Jurkat, Clone E6-1 (cell line): ENCODE measurements at regions not wholly inside any gene's neighbourhood (a gene's known extent, or its start where the extent isn't known, plus 50 kb on each side); places are given as distances from the start of the nearest gene placed in this dataset.
"Not testable (repeated sequence)": the region's sequence is repeated elsewhere in the genome, so short reads cannot be mapped to it uniquely, and the experiment has no call there.

Source experiments
- DNase-seq: peaks from one replicate; pipeline ENCODE4 v3.0.0-alpha.2; 2011; ENCODE audit warnings: low read depth, low spot score
- H3K4me3 ChIP-seq: 2 replicates; pipeline ENCODE4 v1.5.1; 2011; ENCODE audit warnings: mild to moderate bottlenecking, low read length, control low read depth, moderate library complexity

DNA sequence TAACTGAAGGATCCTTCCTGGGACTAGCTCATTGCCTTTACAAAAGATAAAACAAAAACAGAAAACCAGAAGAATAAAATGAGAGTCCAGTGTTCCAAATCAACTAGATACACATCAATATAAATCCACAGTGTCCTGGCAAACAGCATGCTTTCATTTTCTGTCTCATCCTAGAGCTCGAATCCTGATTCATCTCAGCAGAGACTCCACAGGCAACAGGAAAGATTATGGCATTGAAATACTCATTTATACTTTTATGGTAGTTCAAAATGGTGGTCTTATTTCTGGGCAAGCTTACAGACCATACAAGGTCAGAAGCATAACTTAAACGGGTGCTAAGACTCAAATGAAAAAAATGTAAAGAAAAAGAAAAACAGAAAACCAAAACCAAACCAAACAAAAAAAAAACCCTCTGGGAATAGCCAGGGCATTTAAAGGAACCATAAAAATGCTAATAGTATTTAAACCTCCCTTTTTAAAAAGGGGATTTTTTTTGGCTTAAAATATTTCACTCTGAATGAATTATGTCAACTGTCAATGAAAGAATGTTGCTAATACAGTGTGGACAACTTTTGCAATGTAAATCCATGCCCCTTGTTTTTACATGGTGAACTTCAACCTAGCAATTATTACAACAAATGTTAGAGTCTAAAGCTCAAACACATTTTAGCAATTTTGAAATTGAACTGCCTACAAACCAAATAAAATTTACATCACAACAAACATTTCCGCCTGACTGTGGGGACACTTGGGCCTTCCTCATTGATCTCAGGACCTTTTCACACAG, 57.9 kb downstream of the GPR101 start:
- DNase-seq: no peak
- H3K4me3 ChIP-seq: no peak overlapping the region

DNA sequence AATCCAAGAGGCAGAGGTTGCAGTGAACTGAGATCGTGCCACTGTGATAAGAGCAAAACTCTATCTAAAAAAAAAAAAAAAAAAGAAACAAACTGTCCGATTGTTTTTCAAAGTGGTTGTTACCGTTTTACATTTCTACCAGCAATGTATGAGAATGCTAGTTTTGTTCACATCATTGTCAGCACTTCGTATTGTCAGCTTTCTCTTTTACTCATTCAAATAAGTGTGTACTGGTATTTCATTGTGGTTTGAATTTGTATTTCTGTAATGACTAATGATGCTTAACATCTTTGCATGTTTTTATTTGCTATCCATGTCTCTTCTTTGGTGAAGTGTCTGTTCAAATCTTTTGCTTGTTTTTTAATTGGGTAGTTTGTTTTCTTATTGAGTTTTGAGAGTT, 65.8 kb downstream of the GPR101 start:
- no peak overlapping the region for H3K4me3 ChIP-seq
- no peak for DNase-seq

DNA sequence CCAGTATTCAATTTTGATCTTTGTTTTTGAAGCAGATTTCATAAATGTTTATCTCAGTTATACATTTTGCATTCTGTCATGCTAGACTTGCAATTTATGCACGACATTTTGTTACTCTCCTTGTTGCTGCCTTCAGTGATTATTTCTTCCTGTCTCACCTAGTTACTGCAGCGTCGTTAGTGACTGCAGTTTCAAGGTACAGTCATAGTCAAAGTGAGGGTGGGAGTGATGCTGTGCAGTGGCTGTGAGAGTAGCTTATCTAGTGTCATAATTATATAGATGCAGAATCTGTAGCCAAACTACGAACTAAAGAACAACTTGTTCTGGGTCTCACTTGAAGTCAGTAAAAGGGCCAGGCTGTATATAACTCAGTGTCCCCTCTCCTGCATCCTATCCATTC, 69.8 kb downstream of the GPR101 start:
- no peak overlapping the region for H3K4me3 ChIP-seq
- DNase-seq: no peak

DNA sequence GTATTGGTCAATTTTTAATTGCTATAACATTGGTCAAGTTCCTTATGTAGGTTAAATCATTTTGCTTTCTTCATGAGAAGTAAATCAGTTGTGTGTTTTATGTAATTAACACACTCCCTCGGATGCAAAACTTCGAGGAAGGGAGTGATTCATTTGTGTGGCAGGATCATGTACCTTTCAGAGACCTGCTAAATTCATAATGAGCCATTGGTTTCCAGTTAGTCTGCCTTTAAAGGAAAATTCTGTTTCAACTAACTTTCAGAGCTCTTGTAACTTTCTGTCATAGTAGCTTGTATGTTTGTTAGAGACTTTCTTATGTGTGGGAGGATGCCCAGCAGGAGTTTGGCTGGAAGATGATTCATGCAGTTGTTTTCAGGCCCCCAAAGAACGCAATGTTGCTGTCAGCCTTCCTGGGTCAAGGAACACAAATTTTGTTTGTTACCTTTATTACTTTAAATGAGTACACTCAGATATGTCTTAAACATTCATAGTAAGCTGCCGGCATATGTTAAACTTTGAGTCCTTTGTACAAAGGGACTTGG, 72.1 kb downstream of the GPR101 start:
- H3K4me3 ChIP-seq: no peak overlapping the region
- DNase-seq: no peak

DNA sequence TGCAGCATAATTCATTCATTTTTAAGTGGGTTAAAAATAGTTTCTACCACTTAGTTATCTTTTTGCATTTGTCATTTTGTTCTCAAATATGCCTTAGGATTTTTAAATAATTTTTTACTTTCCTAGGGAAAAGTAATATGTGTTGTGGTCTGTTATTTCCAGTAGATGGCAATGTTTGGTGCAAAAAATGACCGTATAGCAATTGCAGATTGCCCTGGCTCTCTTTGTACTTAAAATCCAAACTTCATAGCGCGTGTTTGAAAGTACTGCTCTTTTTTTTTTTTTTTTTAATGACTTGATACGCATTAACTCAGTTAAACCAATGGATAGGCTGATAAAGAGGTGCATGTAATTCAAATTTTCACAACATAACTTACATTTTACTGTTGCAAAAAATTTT, 74.4 kb upstream of the RBMX start:
- peak; percentile 18 for DNase-seq
- no peak overlapping the region for H3K4me3 ChIP-seq

DNA sequence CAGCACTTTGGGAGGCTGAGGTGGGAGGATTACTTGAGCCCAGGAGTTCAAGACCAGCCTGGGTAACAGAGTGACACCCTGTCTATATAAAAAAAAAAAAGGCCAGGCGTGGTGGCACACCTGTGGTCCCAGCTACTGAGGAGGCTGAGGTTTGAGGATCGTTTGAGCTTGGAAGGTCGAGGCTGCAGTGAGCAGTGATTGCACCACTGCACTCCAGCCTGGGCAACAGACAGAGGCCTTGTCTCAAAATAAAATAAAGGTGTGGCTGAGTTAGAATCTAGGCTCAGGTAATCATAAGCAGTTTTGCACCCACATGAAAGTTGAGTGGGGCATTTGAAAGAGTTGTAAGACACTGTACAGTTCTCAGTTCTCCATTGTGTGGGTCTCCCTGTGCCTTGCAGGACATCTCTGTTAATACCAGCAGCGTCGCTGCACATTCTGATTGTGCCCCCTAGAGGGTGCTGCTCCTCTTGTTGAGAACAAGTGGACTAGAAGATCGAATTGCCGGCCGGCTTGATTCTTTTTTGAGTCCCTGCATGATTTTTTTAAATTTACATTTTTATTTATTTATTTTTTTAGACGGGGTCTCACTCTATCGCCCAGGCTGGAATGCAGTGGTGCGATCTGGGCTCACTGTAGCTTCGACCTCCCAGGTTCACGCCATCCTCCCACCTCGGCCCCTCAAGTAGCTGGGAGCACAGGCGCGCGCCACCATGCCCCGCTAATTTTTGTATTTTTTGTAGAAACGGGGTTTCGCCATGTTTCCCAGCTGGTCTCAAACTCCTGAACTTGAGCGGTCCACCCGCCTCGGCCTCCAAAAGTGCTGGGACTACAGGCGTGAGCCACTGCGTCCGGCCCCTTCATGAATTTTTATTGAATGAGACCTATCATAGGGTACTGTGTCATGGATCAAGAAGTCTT, 73.6 kb upstream of the RBMX start:
- no peak overlapping the region for H3K4me3 ChIP-seq
- DNase-seq: peak; percentile 55

DNA sequence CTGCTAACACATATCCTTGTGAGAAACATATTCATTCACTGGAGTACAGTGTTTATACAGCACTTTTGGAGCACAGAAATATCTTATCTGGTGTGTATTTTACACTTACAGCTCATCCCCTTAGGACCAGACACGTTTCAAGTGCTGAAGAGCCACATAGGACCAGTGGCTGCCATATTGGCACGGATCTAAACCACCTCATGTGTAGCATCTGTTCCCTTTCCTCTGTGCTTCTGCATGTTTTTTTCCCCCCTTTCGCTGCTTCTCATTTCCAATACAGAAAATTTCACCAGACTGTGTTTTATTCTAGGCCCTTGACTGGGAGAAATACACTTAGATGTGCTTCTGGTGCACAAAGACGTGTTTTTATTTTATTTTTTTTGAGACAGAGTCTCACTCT, 69.7 kb upstream of the RBMX start:
- H3K4me3 ChIP-seq: no peak overlapping the region
- DNase-seq: no peak

DNA sequence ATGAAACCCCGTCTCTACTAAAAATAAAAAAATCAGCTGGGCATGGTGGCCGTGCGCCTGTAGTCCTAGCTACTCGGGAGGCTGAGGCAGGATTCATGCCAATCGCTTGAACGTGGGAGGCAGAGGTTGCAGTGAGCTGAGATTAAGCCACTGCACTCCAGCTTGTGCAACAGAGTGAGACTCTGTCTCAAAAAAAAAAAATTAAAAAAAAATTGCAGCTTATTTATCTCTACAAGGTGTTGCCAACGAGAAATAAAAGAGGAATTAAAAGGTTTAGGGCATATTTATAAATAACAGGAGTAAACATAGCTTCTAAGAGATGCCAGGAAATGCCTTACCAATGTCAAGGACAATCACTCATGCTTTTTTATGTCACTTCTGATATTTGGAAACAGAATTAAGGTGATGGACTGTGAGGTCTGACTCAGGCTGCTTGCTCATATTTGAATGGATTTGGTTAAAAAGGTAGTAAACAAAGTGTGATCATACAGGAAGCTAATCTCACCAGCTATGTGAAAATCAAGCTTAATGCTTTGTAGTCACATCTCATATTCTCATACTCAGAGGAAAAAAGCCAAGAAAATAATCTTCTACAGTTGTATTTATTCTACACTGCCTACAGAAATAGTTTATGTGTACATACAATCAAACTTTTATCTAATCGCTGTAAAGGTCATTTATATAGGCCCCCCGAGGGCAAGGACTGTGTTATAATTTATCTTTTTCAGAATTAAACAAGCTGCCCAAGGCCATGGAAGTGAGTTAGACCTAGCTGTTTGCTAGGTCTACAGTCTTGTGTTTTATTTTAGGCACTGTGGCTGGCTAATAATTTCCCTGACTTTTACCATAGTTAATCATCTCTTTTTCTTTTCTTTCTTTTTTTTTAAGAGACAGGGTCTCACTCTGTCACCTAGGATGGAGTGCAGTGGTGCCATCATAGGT, 61.1 kb upstream of the RBMX start:
- no peak overlapping the region for H3K4me3 ChIP-seq
- DNase-seq: no peak

DNA sequence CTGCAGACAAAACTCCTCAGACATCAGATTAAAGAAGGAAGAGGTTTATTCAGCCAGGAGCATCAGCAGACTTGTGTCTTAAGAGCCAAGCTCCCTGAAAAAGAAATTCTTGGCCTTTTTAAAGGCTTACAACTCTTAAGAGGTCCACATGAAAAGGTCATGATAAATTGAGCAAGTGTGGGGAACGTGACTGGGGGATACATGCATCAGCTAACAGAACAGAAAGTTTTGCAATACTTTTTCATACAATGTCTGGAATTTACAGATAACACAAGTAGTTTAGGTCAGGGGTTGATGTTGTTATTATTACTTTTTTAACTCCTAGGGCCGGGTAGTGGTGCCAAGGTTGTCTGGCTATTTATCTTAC, 55.6 kb upstream of the RBMX start:
- no peak overlapping the region for H3K4me3 ChIP-seq
- no peak for DNase-seq

DNA sequence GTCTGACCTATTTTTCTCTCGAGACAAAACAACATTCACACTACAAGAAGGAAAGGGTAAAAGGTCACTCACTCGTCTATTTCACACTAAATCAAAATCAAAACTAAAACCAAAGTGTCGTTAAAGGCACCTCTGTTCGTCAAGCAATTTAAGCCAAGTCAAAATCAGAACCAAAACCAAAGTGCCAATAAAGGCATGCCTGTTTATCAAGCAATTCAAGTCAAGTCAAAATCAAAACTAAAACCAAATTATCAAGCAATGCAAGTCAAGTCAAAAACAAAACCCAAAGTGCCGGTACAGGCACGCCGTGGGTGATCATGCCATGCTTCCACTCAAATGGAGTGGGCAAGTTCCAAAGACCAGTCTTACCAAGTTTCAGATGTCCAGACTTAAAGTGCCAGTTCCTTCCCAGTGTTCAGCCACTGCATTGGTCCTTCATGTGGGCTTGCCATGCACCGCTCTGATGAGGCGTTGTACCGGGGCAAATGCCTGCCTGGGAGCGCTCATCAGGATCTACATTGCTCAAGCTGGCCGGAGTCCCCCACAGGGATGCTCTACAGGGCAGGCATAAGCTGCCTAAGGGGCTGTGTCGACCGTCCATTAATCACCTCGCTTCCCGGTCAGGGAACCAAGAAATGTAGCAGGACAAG, 55.1 kb upstream of the RBMX start:
- not testable (repeated sequence) for H3K4me3 ChIP-seq, DNase-seq

DNA sequence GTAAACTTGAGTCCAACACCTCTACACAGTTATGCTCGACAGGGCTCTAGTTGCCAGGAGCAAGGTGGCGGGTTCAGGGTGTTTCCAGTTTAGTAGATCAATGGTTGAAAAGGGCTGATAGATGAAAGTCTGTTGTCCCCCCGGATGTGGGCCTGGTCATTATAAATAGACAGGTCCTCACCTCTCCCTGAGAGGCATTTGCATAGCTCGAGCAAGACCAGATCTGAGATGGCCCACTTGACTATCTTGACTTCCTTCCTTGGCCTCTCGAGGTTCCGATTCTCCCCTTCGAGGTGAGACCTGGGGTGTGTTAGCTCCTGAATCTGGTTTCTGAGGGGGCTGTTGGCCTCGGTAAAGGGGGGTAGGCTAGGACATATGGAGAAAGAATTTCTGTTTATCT, 54.1 kb upstream of the RBMX start:
- H3K4me3 ChIP-seq, DNase-seq: not testable (repeated sequence)

DNA sequence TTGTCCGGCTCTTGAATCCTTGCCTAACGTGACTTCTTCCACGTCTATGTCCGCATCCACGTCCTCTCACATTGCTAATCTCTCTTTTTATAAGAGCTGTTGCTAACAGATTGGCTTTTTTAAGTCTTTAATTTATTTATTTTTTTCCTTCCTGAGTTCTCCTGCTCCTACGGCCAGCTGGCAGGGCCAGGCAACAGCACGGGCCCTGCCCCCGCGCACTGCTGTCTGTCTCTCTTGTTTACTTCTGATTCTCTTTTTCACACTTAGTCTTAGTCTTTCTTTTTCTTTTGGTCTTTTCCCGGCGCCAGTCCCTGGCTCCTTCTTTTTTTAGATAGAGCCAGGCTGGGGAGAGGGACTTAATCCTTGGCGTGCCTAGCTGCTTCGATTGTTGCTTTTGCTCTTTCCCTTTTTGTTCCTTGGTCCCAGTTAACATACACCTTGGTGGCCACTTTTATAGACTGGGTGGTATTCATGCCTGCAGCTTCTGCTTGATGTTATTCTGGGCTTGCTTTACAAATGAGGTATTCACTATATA, 53.2 kb upstream of the RBMX start:
- no peak overlapping the region for H3K4me3 ChIP-seq
- no peak for DNase-seq

DNA sequence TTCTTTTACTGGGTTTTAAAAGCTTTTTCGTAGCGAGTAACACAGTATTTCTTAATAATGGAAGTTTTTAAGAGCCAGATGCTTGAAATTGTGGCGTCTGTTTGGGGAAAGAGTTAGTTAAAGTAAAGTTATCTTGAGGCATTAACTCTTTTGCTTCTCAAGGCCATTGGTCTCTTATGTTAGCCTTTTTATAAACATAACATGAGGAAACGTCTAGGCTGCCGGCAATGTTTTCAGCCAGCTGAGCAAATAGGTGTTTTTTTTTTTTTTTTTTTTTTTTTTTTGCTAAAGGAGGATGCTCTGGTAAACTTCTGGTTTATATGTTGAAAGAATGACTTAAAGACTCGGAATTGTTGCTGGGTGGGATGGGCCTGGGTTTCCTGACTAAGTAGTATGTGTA, 51.1 kb upstream of the RBMX start:
- no peak for DNase-seq

More for the DNA sequence above, 51.1 kb upstream of the RBMX start:
- no peak overlapping the region for H3K4me3 ChIP-seq
